NT2/D1 (cell line): ENCODE measurements at regions not wholly inside any gene's neighbourhood (a gene's known extent, or its start where the extent isn't known, plus 50 kb on each side); places are given as distances from the start of the nearest gene placed in this dataset.

ENCODE experiments used
- SUZ12 ChIP-seq: IDR thresholded peaks from 2 replicates; pipeline ENCODE4 v1.6.1; 2011; ENCODE audit not compliant: insufficient read length, insufficient read depth; ENCODE audit errors: extremely low read depth
- ZNF274 ChIP-seq: IDR thresholded peaks from 2 replicates; pipeline ENCODE4 v1.6.1; 2011; ENCODE audit warnings: mild to moderate bottlenecking, low read depth, low read length

DNA sequence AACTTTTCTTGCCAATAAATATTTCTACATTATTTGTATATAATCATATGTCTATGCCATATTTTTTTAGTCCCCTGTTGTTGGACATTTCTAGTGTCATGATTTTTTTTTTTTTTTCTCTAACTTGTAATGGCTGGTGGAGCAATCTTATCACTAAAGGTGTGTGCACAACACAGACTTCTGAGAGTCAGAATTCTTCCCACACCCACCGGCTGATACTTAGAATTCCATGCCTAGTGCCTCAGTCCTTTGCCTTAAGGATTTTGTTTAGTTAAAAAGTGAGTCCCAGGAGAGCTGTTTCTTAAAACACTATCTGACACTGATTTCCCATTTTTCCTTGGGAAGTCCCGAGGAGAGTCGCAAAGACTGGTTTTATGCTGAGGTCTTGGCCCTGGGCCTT is 87.7 kb upstream of the BARX2 start:
- TF ChIP-seq ZNF274 (no peak), SUZ12 (no peak)
